IPS-15b (cell line): ENCODE measurements at regions not wholly inside any gene's neighbourhood (a gene's known extent, or its start where the extent isn't known, plus 50 kb on each side); places are given as distances from the start of the nearest gene placed in this dataset.
"Not testable (repeated sequence)": the region's sequence is repeated elsewhere in the genome, so short reads cannot be mapped to it uniquely, and the experiment has no call there.

Experiments
- H3K27me3 ChIP-seq: one replicate; pipeline ENCODE4 v1.6.1; 2013; ENCODE audit warnings: low read length; ENCODE audit not compliant: control insufficient read depth, insufficient read depth
- H3K36me3 ChIP-seq: one replicate; pipeline ENCODE4 v1.6.1; 2013; ENCODE audit warnings: low read length; ENCODE audit not compliant: control insufficient read depth, insufficient read depth
- H3K4me1 ChIP-seq: one replicate; pipeline ENCODE4 v1.6.1; 2013; ENCODE audit warnings: mild to moderate bottlenecking, low read length; ENCODE audit not compliant: control insufficient read depth, insufficient read depth
- H3K4me3 ChIP-seq: one replicate; pipeline ENCODE4 v1.5.1; 2013; ENCODE audit warnings: low read depth, low read length
- H3K9ac ChIP-seq: one replicate; pipeline ENCODE4 v1.6.1; 2013; ENCODE audit warnings: low read depth, mild to moderate bottlenecking, low read length
- H3K9me3 ChIP-seq: one replicate; pipeline ENCODE4 v1.6.1; 2013; ENCODE audit warnings: mild to moderate bottlenecking, low read length; ENCODE audit not compliant: control insufficient read depth, insufficient read depth

DNA sequence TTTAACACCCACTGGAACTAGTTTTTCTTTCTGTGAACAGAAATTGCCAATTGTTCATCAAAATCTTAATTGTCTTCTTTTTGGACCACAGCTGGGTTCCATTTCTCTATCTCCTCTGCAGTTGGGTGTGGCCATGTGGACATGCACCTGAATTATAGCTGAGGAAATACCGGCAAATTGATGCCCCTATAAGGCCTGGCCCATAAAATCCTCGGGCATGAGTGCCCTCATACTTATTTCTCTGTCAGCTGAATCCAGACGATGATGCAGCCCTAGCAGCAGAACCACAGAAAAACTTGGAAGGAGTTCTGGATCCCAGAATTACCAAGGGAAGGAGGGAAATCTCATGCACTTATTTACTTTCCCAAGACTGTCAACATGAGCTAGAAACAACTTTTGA is 249.0 kb downstream of the CYRIA start:
- H3K27me3 ChIP-seq = no peaks in the 10 kb centered on the region
- no peaks in the 10 kb centered on the region for H3K4me1 ChIP-seq
- H3K9me3 ChIP-seq = no peaks in the 10 kb centered on the region
- no peak overlapping the region for H3K4me3 ChIP-seq
- H3K36me3 ChIP-seq = no peaks in the 10 kb centered on the region
- H3K9ac ChIP-seq = no peak overlapping the region

DNA sequence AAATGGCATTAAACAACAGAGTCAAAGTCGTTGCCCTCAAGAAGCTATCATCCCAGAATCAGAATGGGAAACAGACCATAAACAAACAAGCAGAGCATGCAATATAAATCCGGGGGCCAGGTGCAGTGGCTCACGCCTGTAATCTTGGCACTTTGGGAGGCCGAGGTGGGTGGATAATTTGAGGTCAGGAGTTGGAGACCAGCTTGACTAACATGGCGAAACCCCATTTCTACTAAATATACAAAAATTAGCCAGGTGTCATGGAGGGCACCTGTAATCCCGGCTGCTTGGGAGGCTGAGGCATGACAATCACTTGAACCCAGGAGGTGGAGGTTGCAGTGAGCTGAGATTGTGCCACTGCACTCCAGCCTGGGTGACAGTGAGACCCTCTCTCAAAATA is 249.8 kb downstream of the CYRIA start:
- not testable (repeated sequence) for H3K4me3 ChIP-seq, H3K36me3 ChIP-seq

DNA sequence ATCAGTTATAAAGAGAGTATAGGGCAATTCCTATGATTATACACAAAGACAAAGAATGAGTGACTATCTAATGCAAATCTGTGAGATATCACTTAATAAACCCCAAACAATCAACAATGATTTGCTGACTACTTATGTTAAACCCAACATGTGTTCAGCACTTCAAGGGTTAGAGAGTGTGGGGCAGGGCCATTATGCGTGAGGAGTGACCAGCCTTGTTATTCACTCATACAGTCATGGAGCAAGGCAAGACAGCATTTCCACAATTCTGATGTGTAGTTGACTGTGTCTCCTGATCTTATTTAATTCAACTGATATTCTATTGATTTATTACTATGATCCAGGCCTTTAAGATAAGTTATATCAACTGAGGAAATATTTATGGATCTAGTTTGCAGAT is 251.7 kb downstream of the CYRIA start:
- H3K36me3 ChIP-seq = no peaks in the 10 kb centered on the region
- no peak overlapping the region for H3K9ac ChIP-seq
- no peak overlapping the region for H3K4me3 ChIP-seq
- H3K9me3 ChIP-seq = no peaks in the 10 kb centered on the region
- H3K27me3 ChIP-seq = no peaks in the 10 kb centered on the region
- no peaks in the 10 kb centered on the region for H3K4me1 ChIP-seq

More for the DNA sequence above, 249.8 kb downstream of the CYRIA start:
- H3K9me3 ChIP-seq, H3K27me3 ChIP-seq, H3K9ac ChIP-seq, H3K4me1 ChIP-seq: not testable (repeated sequence)

DNA sequence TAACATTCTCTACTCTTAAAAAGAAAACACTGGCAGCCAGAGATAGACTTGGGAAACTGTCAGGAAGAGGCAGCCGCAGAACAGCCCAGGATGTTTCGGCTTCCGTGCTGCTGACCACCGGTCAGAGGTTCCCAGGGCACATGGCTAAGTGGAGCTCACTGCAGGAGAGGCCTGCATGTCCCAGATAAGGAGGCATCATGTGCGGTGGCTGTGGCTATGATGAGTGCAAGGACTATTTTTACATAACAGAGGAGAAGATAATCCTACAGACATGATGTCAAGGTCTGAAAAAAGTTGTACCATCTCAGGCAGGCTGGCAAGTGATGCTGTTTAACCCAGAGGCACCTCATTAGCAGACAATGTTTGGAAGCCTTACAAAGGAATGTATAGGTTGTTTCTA is 252.3 kb downstream of the CYRIA start:
- H3K9me3 ChIP-seq = no peaks in the 10 kb centered on the region
- H3K4me1 ChIP-seq = no peaks in the 10 kb centered on the region
- H3K36me3 ChIP-seq = no peaks in the 10 kb centered on the region
- no peak overlapping the region for H3K4me3 ChIP-seq
- H3K27me3 ChIP-seq = no peaks in the 10 kb centered on the region
- H3K9ac ChIP-seq = no peak overlapping the region

DNA sequence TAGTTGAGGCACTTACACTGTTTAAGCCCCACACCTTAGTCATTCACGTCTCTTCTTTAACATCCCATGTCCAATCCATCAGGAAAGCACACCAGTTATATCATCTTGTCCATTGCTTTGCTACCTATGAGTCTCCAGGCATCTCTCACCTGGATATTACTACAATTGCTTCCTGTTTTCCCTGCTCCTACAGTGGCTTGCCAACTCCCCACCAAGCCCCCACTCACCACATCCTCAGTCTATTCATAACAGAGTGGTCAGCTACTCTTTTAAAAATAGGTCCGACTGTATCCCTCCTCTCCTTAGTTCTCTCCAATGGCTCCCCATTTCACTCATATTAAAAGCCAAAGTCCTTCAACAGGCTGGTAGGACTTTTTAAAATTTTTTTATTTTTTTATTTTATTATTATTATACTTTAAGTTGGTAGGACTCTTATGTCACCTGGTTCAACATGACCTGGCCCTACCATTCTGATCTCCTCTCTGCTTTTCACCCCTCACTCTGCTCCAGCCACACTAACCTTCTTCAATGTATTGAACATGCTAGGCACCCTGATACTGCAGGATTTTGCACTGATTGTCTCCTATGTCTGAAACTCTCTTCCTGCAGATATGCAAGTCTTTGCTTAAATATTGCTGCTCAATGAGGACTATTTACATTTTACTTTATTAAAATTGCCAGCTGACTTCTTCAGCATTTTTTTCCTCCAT is 253.2 kb downstream of the CYRIA start:
- Histone ChIP-seq H3K9me3 (no peaks in the 10 kb centered on the region), H3K36me3 (no peaks in the 10 kb centered on the region), H3K27me3 (no peaks in the 10 kb centered on the region), H3K9ac (no peak overlapping the region), H3K4me1 (no peaks in the 10 kb centered on the region), H3K4me3 (no peak overlapping the region)

- Histone ChIP-seq H3K4me1 (no peaks in the 10 kb centered on the region), H3K4me3 (no peak overlapping the region), H3K36me3 (no peaks in the 10 kb centered on the region), H3K9ac (no peak overlapping the region), H3K9me3 (no peaks in the 10 kb centered on the region), H3K27me3 (no peaks in the 10 kb centered on the region)
Measured at GRCh38 chr2:16411788-16412187, 253.8 kb downstream of the CYRIA start.

DNA sequence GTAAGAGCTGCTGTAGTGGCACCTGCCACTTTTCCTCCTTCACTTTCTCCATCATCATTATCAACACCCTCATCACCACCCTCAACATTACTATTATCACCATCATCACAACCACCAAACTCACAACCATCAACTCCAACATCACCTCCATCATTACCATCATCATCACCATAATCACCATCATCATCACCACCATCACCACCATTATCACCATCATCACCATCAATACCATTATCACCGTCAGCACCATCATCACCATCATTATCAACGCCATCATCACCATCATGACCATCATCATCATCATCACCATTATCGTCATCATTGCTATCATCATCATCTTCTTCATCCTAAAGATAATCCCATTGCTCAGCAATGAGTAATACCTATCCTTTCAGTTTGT is 255.8 kb downstream of the CYRIA start:
- Histone ChIP-seq H3K4me3 (no peak overlapping the region), H3K36me3 (no peaks in the 10 kb centered on the region), H3K9me3 (no peaks in the 10 kb centered on the region), H3K9ac (no peak overlapping the region), H3K27me3 (no peaks in the 10 kb centered on the region), H3K4me1 (no peaks in the 10 kb centered on the region)

- Histone ChIP-seq H3K4me1 (no peaks in the 10 kb centered on the region), H3K9ac (no peak overlapping the region), H3K4me3 (no peak overlapping the region), H3K36me3 (no peaks in the 10 kb centered on the region), H3K27me3 (no peaks in the 10 kb centered on the region), H3K9me3 (no peaks in the 10 kb centered on the region)
Measured at GRCh38 chr2:16409006-16409390, 256.6 kb downstream of the CYRIA start.

- Histone ChIP-seq H3K4me3 (no peak overlapping the region), H3K4me1 (no peaks in the 10 kb centered on the region), H3K27me3 (no peaks in the 10 kb centered on the region), H3K9ac (no peak overlapping the region), H3K36me3 (no peaks in the 10 kb centered on the region), H3K9me3 (no peaks in the 10 kb centered on the region)
Measured at GRCh38 chr2:16408331-16409005, 257.2 kb downstream of the CYRIA start.

DNA sequence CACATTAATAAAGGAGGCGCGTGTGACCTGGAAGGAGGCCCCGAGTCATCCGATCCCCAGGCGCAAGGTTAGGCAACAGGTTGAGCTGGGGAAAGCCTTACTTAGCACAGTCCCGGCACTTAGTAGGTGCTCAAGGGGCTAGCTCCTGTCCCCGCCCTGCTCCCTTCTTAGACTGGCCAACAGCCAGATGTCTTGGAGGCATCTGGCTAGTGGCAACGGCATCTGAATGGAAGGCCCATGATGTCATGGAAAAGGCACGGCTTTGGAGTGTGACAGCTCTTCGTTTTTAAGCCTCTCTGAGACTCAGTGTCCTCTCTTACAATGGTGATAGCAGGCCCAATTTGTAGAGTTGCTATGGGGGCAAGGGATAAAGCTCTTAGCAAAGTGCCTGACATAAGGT is 258.3 kb downstream of the CYRIA start:
- Histone ChIP-seq H3K4me3 (no peak overlapping the region), H3K27me3 (no peaks in the 10 kb centered on the region), H3K36me3 (no peaks in the 10 kb centered on the region), H3K9ac (no peak overlapping the region), H3K9me3 (no peaks in the 10 kb centered on the region), H3K4me1 (no peaks in the 10 kb centered on the region)

GRCh38 chr2:16406496-16407289 is 258.9 kb downstream of the CYRIA start:
- Histone ChIP-seq H3K36me3 (no peaks in the 10 kb centered on the region), H3K27me3 (no peaks in the 10 kb centered on the region), H3K9ac (no peak overlapping the region), H3K4me3 (no peak overlapping the region), H3K9me3 (no peaks in the 10 kb centered on the region), H3K4me1 (no peaks in the 10 kb centered on the region)

GRCh38 chr2:16405551-16405950 is 260.1 kb downstream of the CYRIA start:
- H3K4me1 ChIP-seq = no peaks in the 10 kb centered on the region
- no peak overlapping the region for H3K9ac ChIP-seq
- H3K27me3 ChIP-seq = no peaks in the 10 kb centered on the region
- no peaks in the 10 kb centered on the region for H3K9me3 ChIP-seq
- H3K4me3 ChIP-seq = no peak overlapping the region
- no peaks in the 10 kb centered on the region for H3K36me3 ChIP-seq
